ENCODE measurements at regions not wholly inside any gene's neighbourhood (a gene's known extent, or its start where the extent isn't known, plus 50 kb on each side); places are given as distances from the start of the nearest gene placed in this dataset.
A peak's percentile ranks its signal among the peaks of the same experiment; 100 is the strongest.

GRCh38 chr19:13623716-13624710 is 117.7 kb upstream of the CACNA1A start:
- Histone ChIP-seq H3K27me3 (ENCODE audit: low read length) (no peaks in the 10 kb centered on the region), H3K4me3 (ENCODE audit: low read length) (no peak overlapping the region), H3K4me1 (ENCODE audit: insufficient read depth, low read length) (peaks cover 11% of the 10 kb centered on the region), H3K9me2 (replicated peaks; ENCODE audit: low read length) (no peaks in the 10 kb centered on the region), H3K4me2 (ENCODE audit: low read length) (no peak overlapping the region), H3F3A (ENCODE audit: low read length, unreplicated experiment) (no peaks in the 10 kb centered on the region), H2AFZ (ENCODE audit: low read length) (0 out of 2 replicates have a peak overlapping the region, but pooled peaks have one; percentile 20), H3K36me3 (ENCODE audit: low read depth, low read length) (no peaks in the 10 kb centered on the region), H4K20me1 (ENCODE audit: low read length) (no peaks in the 10 kb centered on the region), H3K27ac (ENCODE audit: low read length) (no peak overlapping the region), H3K9ac (ENCODE audit: low read length) (no peak overlapping the region), H3K79me2 (ENCODE audit: low read length) (no peaks in the 10 kb centered on the region), H3K9me3 (ENCODE audit: low read length) (no peaks in the 10 kb centered on the region)
- ATAC-seq, result no peak
- CTCF ChIA-PET, result interaction anchor here (0.7 kb wide), 1 partner anchor 97 kb away, joined by 6 read pairs; no protein-coding TSS in a partner anchor
- intact Hi-C loops (cut with micrococcal nuclease), result no loop called here
- TF ChIP-seq EZH2phosphoT487 (IDR thresholded peaks at IDR 0.05; ENCODE audit: borderline replicate concordance, low read length), result no peak
- no peak for TF ChIP-seq EZH2 (IDR thresholded peaks at IDR 0.05; ENCODE audit: low read length, unreplicated experiment)
- TF ChIP-seq CTCF (conservative IDR thresholded peaks at IDR 0.05; ENCODE audit: low read depth, low read length), result no peak
- POLR2A ChIA-PET (ENCODE audit: unreplicated experiment), result no interaction called here
- no peak for DNase-seq
- no TSS peak for BruUV-seq (replicated peaks)

- CTCF ChIA-PET, result no interaction called here
- Histone ChIP-seq H3K4me2 (ENCODE audit: low read length) (no peak overlapping the region), H3K27ac (ENCODE audit: low read length) (no peak overlapping the region), H3K9me2 (replicated peaks; ENCODE audit: low read length) (no peaks in the 10 kb centered on the region), H3K36me3 (ENCODE audit: low read depth, low read length) (no peaks in the 10 kb centered on the region), H3K4me1 (ENCODE audit: insufficient read depth, low read length) (peaks cover 11% of the 10 kb centered on the region), H3F3A (ENCODE audit: low read length, unreplicated experiment) (no peaks in the 10 kb centered on the region), H3K79me2 (ENCODE audit: low read length) (no peaks in the 10 kb centered on the region), H3K9me3 (ENCODE audit: low read length) (no peaks in the 10 kb centered on the region), H3K9ac (ENCODE audit: low read length) (no peak overlapping the region), H3K27me3 (ENCODE audit: low read length) (0 out of 2 replicates have a peak, but pooled peaks cover under 1% of the 10 kb centered on the region), H3K4me3 (ENCODE audit: low read length) (no peak overlapping the region), H2AFZ (ENCODE audit: low read length) (no peak overlapping the region), H4K20me1 (ENCODE audit: low read length) (no peaks in the 10 kb centered on the region)
- intact Hi-C loops (cut with micrococcal nuclease), result no loop called here
- BruUV-seq (replicated peaks), result no TSS peak
- POLR2A ChIA-PET (ENCODE audit: unreplicated experiment), result no interaction called here
- TF ChIP-seq EZH2 (IDR thresholded peaks at IDR 0.05; ENCODE audit: low read length, unreplicated experiment) (no peak), EZH2phosphoT487 (IDR thresholded peaks at IDR 0.05; ENCODE audit: borderline replicate concordance, low read length) (no peak), CTCF (conservative IDR thresholded peaks at IDR 0.05; ENCODE audit: low read depth, low read length) (no peak)
- no peak for ATAC-seq
- no peak for DNase-seq
Measured at GRCh38 chr19:13622766-13623715, 116.8 kb upstream of the CACNA1A start.

Measured in PC-3 (cell line).